ENCODE measurements at regions not wholly inside any gene's neighbourhood (a gene's known extent, or its start where the extent isn't known, plus 50 kb on each side); places are given as distances from the start of the nearest gene placed in this dataset.
"Not testable (repeated sequence)": the region's sequence is repeated elsewhere in the genome, so short reads cannot be mapped to it uniquely, and the experiment has no call there.

GRCh38 chr3:83251490-83251889, 1490.0 kb upstream of the GBE1 start:
- H3K27ac Mint-ChIP-seq, result no peak overlapping the region
- H3K4me3 Mint-ChIP-seq, result no peak overlapping the region
- DNase-seq, result no peak
- CTCF ChIA-PET, result no interaction called here
- intact Hi-C loops (cut with micrococcal nuclease), result no loop called here
- H3K9me3 Mint-ChIP-seq, result peaks cover 14% of the 10 kb centered on the region
- no peaks in the 10 kb centered on the region for H3K36me3 Mint-ChIP-seq (ENCODE audit: low read depth)
- no peaks in the 10 kb centered on the region for H3K4me1 Mint-ChIP-seq (ENCODE audit: low read depth)
- H3K27me3 Mint-ChIP-seq (ENCODE audit: low read depth), result no peaks in the 10 kb centered on the region

- CTCF ChIA-PET, result no interaction called here
- H3K27me3 Mint-ChIP-seq (ENCODE audit: low read depth), result no peaks in the 10 kb centered on the region
Measured at GRCh38 chr3:83250613-83251012, 1489.2 kb upstream of the GBE1 start.

GRCh38 chr3:83248454-83248853, 1487.0 kb upstream of the GBE1 start:
- Mint-ChIP-seq H3K36me3 (ENCODE audit: low read depth) (no peaks in the 10 kb centered on the region), H3K27me3 (ENCODE audit: low read depth) (no peaks in the 10 kb centered on the region), H3K4me3 (no peak overlapping the region), H3K27ac (no peak overlapping the region), H3K9me3 (peaks cover 31% of the 10 kb centered on the region), H3K4me1 (ENCODE audit: low read depth) (no peaks in the 10 kb centered on the region)
- DNase-seq, result no peak
- CTCF ChIA-PET, result no interaction called here
- intact Hi-C loops (cut with micrococcal nuclease), result no loop called here

More at GRCh38 chr3:83250613-83251012, 1489.2 kb upstream of the GBE1 start:
- H3K36me3 Mint-ChIP-seq (ENCODE audit: low read depth), result no peaks in the 10 kb centered on the region
- H3K27ac Mint-ChIP-seq, result no peak overlapping the region
- no peak for DNase-seq
- H3K4me1 Mint-ChIP-seq (ENCODE audit: low read depth), result no peaks in the 10 kb centered on the region
- peaks cover 18% of the 10 kb centered on the region for H3K9me3 Mint-ChIP-seq
- intact Hi-C loops (cut with micrococcal nuclease), result no loop called here
- H3K4me3 Mint-ChIP-seq, result no peak overlapping the region

- Mint-ChIP-seq H3K27me3 (ENCODE audit: low read depth) (no peaks in the 10 kb centered on the region), H3K36me3 (ENCODE audit: low read depth) (no peaks in the 10 kb centered on the region), H3K27ac (no peak overlapping the region), H3K4me1 (ENCODE audit: low read depth) (no peaks in the 10 kb centered on the region), H3K4me3 (no peak overlapping the region), H3K9me3 (peaks cover 8% of the 10 kb centered on the region)
- intact Hi-C loops (cut with micrococcal nuclease), result no loop called here
- DNase-seq, result no peak
- CTCF ChIA-PET, result no interaction called here
Measured at GRCh38 chr3:83235180-83235814, 1473.9 kb upstream of the GBE1 start.

GRCh38 chr3:83233715-83234114, 1472.3 kb upstream of the GBE1 start:
- Mint-ChIP-seq H3K27me3 (ENCODE audit: low read depth) (no peaks in the 10 kb centered on the region), H3K4me1 (ENCODE audit: low read depth) (no peaks in the 10 kb centered on the region)

GRCh38 chr3:83230841-83231240, 1469.4 kb upstream of the GBE1 start:
- Mint-ChIP-seq H3K36me3 (ENCODE audit: low read depth) (no peaks in the 10 kb centered on the region), H3K27ac (no peak overlapping the region), H3K4me1 (ENCODE audit: low read depth) (no peaks in the 10 kb centered on the region), H3K27me3 (ENCODE audit: low read depth) (no peaks in the 10 kb centered on the region), H3K4me3 (no peak overlapping the region), H3K9me3 (peaks cover 13% of the 10 kb centered on the region)
- CTCF ChIA-PET, result no interaction called here
- DNase-seq, result no peak
- intact Hi-C loops (cut with micrococcal nuclease), result no loop called here

More at GRCh38 chr3:83233715-83234114, 1472.3 kb upstream of the GBE1 start:
- H3K9me3 Mint-ChIP-seq, result peaks cover 8% of the 10 kb centered on the region
- CTCF ChIA-PET, result no interaction called here
- H3K27ac Mint-ChIP-seq, result no peak overlapping the region
- intact Hi-C loops (cut with micrococcal nuclease), result no loop called here
- no peaks in the 10 kb centered on the region for H3K36me3 Mint-ChIP-seq (ENCODE audit: low read depth)
- no peak overlapping the region for H3K4me3 Mint-ChIP-seq
- DNase-seq, result no peak

GRCh38 chr3:83230376-83230775, 1468.9 kb upstream of the GBE1 start:
- Mint-ChIP-seq H3K27ac (no peak overlapping the region), H3K4me1 (ENCODE audit: low read depth) (no peaks in the 10 kb centered on the region), H3K27me3 (ENCODE audit: low read depth) (no peaks in the 10 kb centered on the region), H3K4me3 (no peak overlapping the region), H3K9me3 (peaks cover 13% of the 10 kb centered on the region), H3K36me3 (ENCODE audit: low read depth) (no peaks in the 10 kb centered on the region)
- no peak for DNase-seq
- CTCF ChIA-PET, result interaction anchor here (0.6 kb wide), 1 partner anchor 734 kb away, joined by 3 read pairs; no protein-coding TSS in a partner anchor
- intact Hi-C loops (cut with micrococcal nuclease), result no loop called here

GRCh38 chr3:83226751-83227150, 1465.3 kb upstream of the GBE1 start:
- no peak overlapping the region for H3K27ac Mint-ChIP-seq
- no peaks in the 10 kb centered on the region for H3K27me3 Mint-ChIP-seq (ENCODE audit: low read depth)
- intact Hi-C loops (cut with micrococcal nuclease), result no loop called here

GRCh38 chr3:83224101-83224868, 1462.8 kb upstream of the GBE1 start:
- Mint-ChIP-seq H3K27me3 (ENCODE audit: low read depth) (no peaks in the 10 kb centered on the region), H3K4me3 (no peak overlapping the region), H3K9me3 (peaks cover 6% of the 10 kb centered on the region), H3K36me3 (ENCODE audit: low read depth) (no peaks in the 10 kb centered on the region), H3K4me1 (ENCODE audit: low read depth) (no peaks in the 10 kb centered on the region), H3K27ac (no peak overlapping the region)
- no peak for DNase-seq
- intact Hi-C loops (cut with micrococcal nuclease), result no loop called here
- CTCF ChIA-PET, result no interaction called here

More at GRCh38 chr3:83226751-83227150, 1465.3 kb upstream of the GBE1 start:
- no peak for DNase-seq
- H3K9me3 Mint-ChIP-seq, result peaks cover 6% of the 10 kb centered on the region
- no peak overlapping the region for H3K4me3 Mint-ChIP-seq
- H3K36me3 Mint-ChIP-seq (ENCODE audit: low read depth), result no peaks in the 10 kb centered on the region
- CTCF ChIA-PET, result no interaction called here
- no peaks in the 10 kb centered on the region for H3K4me1 Mint-ChIP-seq (ENCODE audit: low read depth)

- no peaks in the 10 kb centered on the region for H3K27me3 Mint-ChIP-seq (ENCODE audit: low read depth)
- DNase-seq, result no peak
- CTCF ChIA-PET, result no interaction called here
- no peak overlapping the region for H3K27ac Mint-ChIP-seq
- H3K9me3 Mint-ChIP-seq, result peaks cover 12% of the 10 kb centered on the region
- H3K4me3 Mint-ChIP-seq, result no peak overlapping the region
- intact Hi-C loops (cut with micrococcal nuclease), result no loop called here
- H3K4me1 Mint-ChIP-seq (ENCODE audit: low read depth), result no peaks in the 10 kb centered on the region
- H3K36me3 Mint-ChIP-seq (ENCODE audit: low read depth), result no peaks in the 10 kb centered on the region
Measured at GRCh38 chr3:83218383-83219200, 1457.1 kb upstream of the GBE1 start.

- intact Hi-C loops (cut with micrococcal nuclease); H3K27me3 Mint-ChIP-seq (ENCODE audit: low read depth); H3K4me3 Mint-ChIP-seq; H3K36me3 Mint-ChIP-seq (ENCODE audit: low read depth); DNase-seq; H3K27ac Mint-ChIP-seq; H3K4me1 Mint-ChIP-seq (ENCODE audit: low read depth); CTCF ChIA-PET: not testable (repeated sequence)
- peaks cover 12% of the 10 kb centered on the region for H3K9me3 Mint-ChIP-seq
Measured at GRCh38 chr3:83217595-83218118, 1456.2 kb upstream of the GBE1 start.

GRCh38 chr3:83216919-83217594, 1455.6 kb upstream of the GBE1 start:
- Mint-ChIP-seq H3K27me3 (ENCODE audit: low read depth) (no peaks in the 10 kb centered on the region), H3K4me3 (no peak overlapping the region), H3K4me1 (ENCODE audit: low read depth) (no peaks in the 10 kb centered on the region), H3K9me3 (peaks cover 12% of the 10 kb centered on the region), H3K36me3 (ENCODE audit: low read depth) (no peaks in the 10 kb centered on the region), H3K27ac (no peak overlapping the region)
- CTCF ChIA-PET, result no interaction called here
- intact Hi-C loops (cut with micrococcal nuclease), result no loop called here
- no peak for DNase-seq

Measured in activated naive CD4-positive, alpha-beta T cell treated with anti-CD3 and anti-CD28 coated beads for 36 hours (primary cell).